Endothelial cell of umbilical vein (primary cell): ENCODE measurements at regions not wholly inside any gene's neighbourhood (a gene's known extent, or its start where the extent isn't known, plus 50 kb on each side); places are given as distances from the start of the nearest gene placed in this dataset.

Source experiments
- BruUV-seq: library from RNA; stranded (reverse); fragments of 400-500 nt; replicated peaks from 2 replicates; lab custom pipeline; 2021; lab: Mats Ljungman, UMichigan
- CTCF ChIA-PET: fragments of 300-600, 350-600 bp; sonication (Branson Sonifier 250); formaldehyde crosslinking; loops from one replicate; lab custom pipeline; 2021; ENCODE audit warnings: antibody characterized with exemption, inconsistent platforms; lab: Charles Lee
- POLR2A ChIA-PET: fragments of 300-600, 350-600 bp; sonication (Branson Sonifier 250); formaldehyde crosslinking; loops from one replicate; lab custom pipeline; 2021; ENCODE audit warnings: antibody characterized with exemption, inconsistent platforms; lab: Charles Lee
- DNase-seq: peaks from one replicate; pipeline ENCODE4 v3.0.0-alpha.2; 2011; ENCODE audit warnings: low read depth, low spot score
- FAIRE-seq: peaks from 2 replicates; lab custom pipeline; 2011; peaks lifted over from hg19 to GRCh38; lab: Jason Lieb, UNC
- H2AFZ ChIP-seq: 2 replicates; pipeline ENCODE4 v1.6.0; 2012; ENCODE audit warnings: low read depth, low read length, control low read depth, inconsistent platforms
- H3K27ac ChIP-seq: 2 replicates; pipeline ENCODE4 v1.5.1; 2011; ENCODE audit warnings: low read depth, mild to moderate bottlenecking, control low read depth, low read length, moderate library complexity; ENCODE audit not compliant: insufficient read depth
- H3K27me3 ChIP-seq, 2 experiments: 2 replicates each; pipeline versions ENCODE4 v1.6.0 to v1.6.1; 2011; ENCODE audit warnings: low read length in 2 of 2, mixed read lengths in 1 of 2; ENCODE audit not compliant: control insufficient read depth in 2 of 2, insufficient read depth in 2 of 2
- H3K36me3 ChIP-seq, 2 experiments: 2 replicates in 1 of 2; 3 replicates in 1 of 2; pipeline ENCODE4 v1.5.1; 2011; ENCODE audit warnings: low read length in 2 of 2, mild to moderate bottlenecking in 1 of 2, moderate library complexity in 1 of 2; ENCODE audit not compliant: control insufficient read depth in 2 of 2, insufficient read depth in 2 of 2; ENCODE audit errors: extremely low read depth in 1 of 2
- H3K4me1 ChIP-seq: 3 replicates; pipeline ENCODE4 v1.5.1; 2011; ENCODE audit warnings: mild to moderate bottlenecking, low read length; ENCODE audit not compliant: control insufficient read depth, insufficient read depth; ENCODE audit errors: extremely low read depth
- H3K4me2 ChIP-seq: 2 replicates; pipeline ENCODE4 v1.6.1; 2011; ENCODE audit warnings: low read length, control low read depth, mixed read lengths; ENCODE audit not compliant: insufficient read depth
- H3K4me3 ChIP-seq, 3 experiments: fragments of 200-600 bp in 1 of 3; sonication (generic), shearing (Covaris generic) in 1 of 3; replicated peaks in 1 of 3; 2 replicates each; pipeline ENCODE4 v1.5.1; 2011 to 2016; ENCODE audit warnings: control low read depth in 3 of 3, low read length in 3 of 3, mild to moderate bottlenecking in 2 of 3, inconsistent platforms in 1 of 3, low read depth in 1 of 3, moderate library complexity in 1 of 3; ENCODE audit not compliant: insufficient read depth in 1 of 3
- H3K79me2 ChIP-seq: 2 replicates; pipeline ENCODE4 v1.6.0; 2012; ENCODE audit warnings: low read length, inconsistent platforms; ENCODE audit not compliant: control insufficient read depth, insufficient read depth
- H3K9ac ChIP-seq: replicated peaks from 2 replicates; pipeline ENCODE3; 2011; ENCODE audit warnings: low read length, control low read depth; ENCODE audit not compliant: insufficient read depth; ENCODE audit errors: extremely low read depth
- H3K9me1 ChIP-seq: replicated peaks from 3 replicates; pipeline ENCODE4 v1.6.0; 2011; ENCODE audit warnings: mild to moderate bottlenecking, low read length; ENCODE audit not compliant: control insufficient read depth, insufficient read depth; ENCODE audit errors: extremely low read depth
- H3K9me3 ChIP-seq: replicated peaks from 2 replicates; pipeline ENCODE4 v1.5.1; 2012; ENCODE audit warnings: low read length, inconsistent platforms; ENCODE audit not compliant: control insufficient read depth, insufficient read depth
- H4K20me1 ChIP-seq: replicated peaks from 2 replicates; pipeline ENCODE3; 2011; ENCODE audit warnings: mild to moderate bottlenecking, low read length; ENCODE audit not compliant: control insufficient read depth, insufficient read depth; ENCODE audit errors: extremely low read depth
- EZH2 ChIP-seq: IDR thresholded peaks from 2 replicates; pipeline ENCODE4 v1.6.1; 2012; ENCODE audit warnings: borderline replicate concordance, low read depth, mild to moderate bottlenecking, moderate library complexity, low read length, inconsistent platforms; ENCODE audit not compliant: severe bottlenecking
- FOS ChIP-seq: IDR thresholded peaks from 2 replicates; pipeline ENCODE4 v1.6.1; 2011; ENCODE audit warnings: mild to moderate bottlenecking, low read length, moderate library complexity, borderline replicate concordance; ENCODE audit not compliant: insufficient read depth
- GATA2 ChIP-seq: IDR thresholded peaks from 2 replicates; pipeline ENCODE4 v1.7.0; 2011; ENCODE audit warnings: low read depth, mild to moderate bottlenecking, moderate library complexity, mixed read lengths, low read length; ENCODE audit not compliant: insufficient read length, insufficient read depth
- POLR2AphosphoS5 ChIP-seq: IDR thresholded peaks from 2 replicates; pipeline ENCODE4 v1.6.1; 2012; ENCODE audit warnings: low read depth, mild to moderate bottlenecking, control low read depth, low read length, moderate library complexity; ENCODE audit not compliant: insufficient read depth
- dilution Hi-C: fragments of 300-500 bp; cut with MboI; formaldehyde crosslinking; loops from one replicate; pipeline ENCODE4 v1.15.0; 2019; ENCODE audit warnings: low sequenced_read_pairs; ENCODE audit not compliant: extremely low pct_ligation_motif_present
- intact Hi-C: fragments of 100-400 bp; cut with micrococcal nuclease; formaldehyde crosslinking; loops from one replicate; pipeline ENCODE4 v1.10.0; 2022
- TF ChIP-seq, protein P1 (sequence below), 2 donors: IDR thresholded peaks; 1 replicate in 1 of 2; 2 replicates in 1 of 2; pipeline ENCODE4 v1.5.1; 2011; ENCODE audit warnings: low read length in 2 of 2, mild to moderate bottlenecking in 2 of 2, moderate library complexity in 2 of 2, control low read depth in 1 of 2, inconsistent platforms in 1 of 2, low read depth in 1 of 2; ENCODE audit not compliant: insufficient read depth in 1 of 2; ENCODE audit errors: extremely low read depth in 1 of 2
- TF ChIP-seq, protein P2 (sequence below): IDR thresholded peaks from 2 replicates; pipeline ENCODE4 v1.6.1; 2011; ENCODE audit not compliant: insufficient read depth, insufficient read length

DNA sequence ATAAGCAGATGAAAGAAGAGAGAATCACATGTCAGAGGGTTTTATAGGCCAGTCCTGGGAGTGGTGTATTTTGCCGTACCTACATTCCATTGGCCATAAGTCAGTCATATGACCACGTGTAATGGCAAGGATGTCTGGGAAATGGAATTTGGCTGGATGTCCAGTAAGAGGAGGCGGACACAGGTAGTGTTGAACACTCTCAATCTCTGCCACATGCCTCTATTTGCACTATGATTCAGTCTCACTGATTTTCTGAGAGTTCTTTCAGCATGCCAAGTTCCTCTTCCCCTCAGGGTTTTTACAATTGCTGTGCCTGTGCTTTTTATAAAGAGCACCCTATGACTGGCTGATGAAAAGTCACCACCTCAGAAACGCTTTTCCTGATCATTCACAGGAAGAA is 164.2 kb upstream of the GPR101 start:
- FAIRE-seq, result no peak
- intact Hi-C loops, result no loop called here
- H3K4me3 ChIP-seq, result no peak overlapping the region
- H3K27ac ChIP-seq, result no peak overlapping the region
- H3K36me3 ChIP-seq, result no peaks in the 10 kb centered on the region
- CTCF ChIA-PET, result no interaction called here
- no peak for DNase-seq
- no peaks in the 10 kb centered on the region for H3K9me1 ChIP-seq
- no peak overlapping the region for H3K9ac ChIP-seq
- H3K9me3 ChIP-seq, result no peaks in the 10 kb centered on the region
- H2AFZ ChIP-seq, result no peak overlapping the region
- H3K4me2 ChIP-seq, result no peak overlapping the region
- no peaks in the 10 kb centered on the region for H3K4me1 ChIP-seq
- TF ChIP-seq, protein P1, sequence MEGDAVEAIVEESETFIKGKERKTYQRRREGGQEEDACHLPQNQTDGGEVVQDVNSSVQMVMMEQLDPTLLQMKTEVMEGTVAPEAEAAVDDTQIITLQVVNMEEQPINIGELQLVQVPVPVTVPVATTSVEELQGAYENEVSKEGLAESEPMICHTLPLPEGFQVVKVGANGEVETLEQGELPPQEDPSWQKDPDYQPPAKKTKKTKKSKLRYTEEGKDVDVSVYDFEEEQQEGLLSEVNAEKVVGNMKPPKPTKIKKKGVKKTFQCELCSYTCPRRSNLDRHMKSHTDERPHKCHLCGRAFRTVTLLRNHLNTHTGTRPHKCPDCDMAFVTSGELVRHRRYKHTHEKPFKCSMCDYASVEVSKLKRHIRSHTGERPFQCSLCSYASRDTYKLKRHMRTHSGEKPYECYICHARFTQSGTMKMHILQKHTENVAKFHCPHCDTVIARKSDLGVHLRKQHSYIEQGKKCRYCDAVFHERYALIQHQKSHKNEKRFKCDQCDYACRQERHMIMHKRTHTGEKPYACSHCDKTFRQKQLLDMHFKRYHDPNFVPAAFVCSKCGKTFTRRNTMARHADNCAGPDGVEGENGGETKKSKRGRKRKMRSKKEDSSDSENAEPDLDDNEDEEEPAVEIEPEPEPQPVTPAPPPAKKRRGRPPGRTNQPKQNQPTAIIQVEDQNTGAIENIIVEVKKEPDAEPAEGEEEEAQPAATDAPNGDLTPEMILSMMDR (IDR thresholded peaks at IDR 0.05; ENCODE audit: extremely low read depth in 1 of 2, insufficient read depth in 1 of 2, low read depth in 1 of 2, low read length in 2 of 2), result no peak
- TF ChIP-seq POLR2AphosphoS5 (no peak), EZH2 (no peak), GATA2 (no peak), FOS (no peak)
- TF ChIP-seq, protein P2, sequence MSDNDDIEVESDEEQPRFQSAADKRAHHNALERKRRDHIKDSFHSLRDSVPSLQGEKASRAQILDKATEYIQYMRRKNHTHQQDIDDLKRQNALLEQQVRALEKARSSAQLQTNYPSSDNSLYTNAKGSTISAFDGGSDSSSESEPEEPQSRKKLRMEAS, result no peak
- no peaks in the 10 kb centered on the region for H4K20me1 ChIP-seq
- BruUV-seq, result no TSS peak
- H3K27me3 ChIP-seq, result no peaks in the 10 kb centered on the region
- POLR2A ChIA-PET, result no interaction called here
- H3K79me2 ChIP-seq, result no peaks in the 10 kb centered on the region
- dilution Hi-C loops, result no loop called here
